D341Med (cell line): ENCODE measurements at regions not wholly inside any gene's neighbourhood (a gene's known extent, or its start where the extent isn't known, plus 50 kb on each side); places are given as distances from the start of the nearest gene placed in this dataset.

Experiments used
- DNase-seq: peaks from one replicate; pipeline ENCODE4 v3.0.0; 2012; ENCODE audit warnings: low spot score

DNA sequence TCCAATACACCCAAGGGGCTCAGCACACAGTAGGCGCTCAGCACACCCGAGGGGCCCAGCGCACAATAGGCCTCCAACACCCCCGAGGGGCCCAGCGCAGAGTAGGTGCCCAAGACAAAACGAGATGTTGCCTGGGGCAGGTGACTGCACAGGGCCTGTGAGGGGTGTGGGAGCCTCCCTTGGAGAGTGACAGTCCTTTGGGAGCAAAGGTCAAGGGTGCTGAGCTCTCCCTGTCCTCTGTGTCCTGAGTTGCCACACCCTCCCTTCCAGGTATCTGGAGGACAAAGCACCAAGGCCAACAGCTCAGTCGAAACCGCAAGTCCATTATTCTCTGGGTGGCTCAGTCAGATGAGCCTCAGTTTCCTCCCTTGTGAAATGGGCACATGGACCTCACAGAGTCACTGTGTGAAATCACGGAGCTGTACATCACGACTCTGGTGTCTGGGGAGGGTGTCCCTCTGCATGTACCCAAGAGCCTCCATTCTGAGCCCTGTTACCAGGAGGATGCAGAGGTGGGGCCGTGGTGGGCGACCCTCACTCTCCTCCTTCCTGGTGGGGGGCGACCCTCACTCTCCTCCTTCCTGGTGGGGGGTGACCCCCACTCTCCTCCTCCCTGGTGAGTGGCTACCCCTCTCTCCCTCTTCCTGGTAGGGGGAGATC lies 81.3 kb downstream of the FOXL3 start:
- DNase-seq: no peak

DNA sequence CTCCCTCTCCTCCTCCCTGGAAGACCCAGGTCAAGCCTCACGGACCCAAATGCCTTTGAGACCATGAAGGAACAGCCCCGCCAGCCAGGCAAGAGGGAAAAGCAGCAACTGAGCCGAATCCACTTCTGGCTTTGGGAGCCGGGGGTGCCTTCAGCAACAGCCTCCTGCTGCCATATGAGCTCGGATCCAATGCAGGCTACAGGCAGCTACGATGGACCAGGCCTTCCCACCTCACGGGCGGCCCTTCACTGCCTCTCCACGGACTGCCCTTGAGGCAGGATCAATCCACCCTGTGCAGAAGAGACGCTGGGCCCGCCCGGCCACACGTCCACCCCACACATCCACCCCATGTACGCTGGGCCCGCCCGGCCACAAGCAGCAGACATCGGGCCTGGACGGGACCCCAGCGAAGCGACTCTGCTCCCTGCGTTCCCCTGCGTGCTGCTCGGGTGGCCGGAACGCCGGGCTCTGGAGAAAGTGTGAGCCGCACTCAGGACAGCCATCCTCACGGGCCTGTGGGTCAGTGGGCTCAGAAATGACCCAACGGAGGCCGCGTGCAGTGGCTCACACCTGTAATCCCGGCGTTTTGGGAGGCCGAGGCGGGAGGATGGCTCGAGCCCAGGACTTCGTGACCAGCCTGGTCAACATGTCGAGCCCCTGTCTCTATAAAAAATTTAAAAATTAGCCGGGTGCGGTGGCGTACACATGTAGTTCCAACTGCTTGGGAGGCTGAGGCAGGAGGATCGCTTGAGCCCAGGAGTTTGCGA lies 82.0 kb downstream of the FOXL3 start:
- no peak for DNase-seq

- DNase-seq: no peak
These were observed 82.6 kb downstream of the FOXL3 start for GRCh38 chr7:372546-372931.

GRCh38 chr7:372932-373791 lies 83.2 kb downstream of the FOXL3 start:
- no peak for DNase-seq

- peak; percentile 28 for DNase-seq
These were observed 84.1 kb downstream of the FOXL3 start for GRCh38 chr7:373818-374705.

DNA sequence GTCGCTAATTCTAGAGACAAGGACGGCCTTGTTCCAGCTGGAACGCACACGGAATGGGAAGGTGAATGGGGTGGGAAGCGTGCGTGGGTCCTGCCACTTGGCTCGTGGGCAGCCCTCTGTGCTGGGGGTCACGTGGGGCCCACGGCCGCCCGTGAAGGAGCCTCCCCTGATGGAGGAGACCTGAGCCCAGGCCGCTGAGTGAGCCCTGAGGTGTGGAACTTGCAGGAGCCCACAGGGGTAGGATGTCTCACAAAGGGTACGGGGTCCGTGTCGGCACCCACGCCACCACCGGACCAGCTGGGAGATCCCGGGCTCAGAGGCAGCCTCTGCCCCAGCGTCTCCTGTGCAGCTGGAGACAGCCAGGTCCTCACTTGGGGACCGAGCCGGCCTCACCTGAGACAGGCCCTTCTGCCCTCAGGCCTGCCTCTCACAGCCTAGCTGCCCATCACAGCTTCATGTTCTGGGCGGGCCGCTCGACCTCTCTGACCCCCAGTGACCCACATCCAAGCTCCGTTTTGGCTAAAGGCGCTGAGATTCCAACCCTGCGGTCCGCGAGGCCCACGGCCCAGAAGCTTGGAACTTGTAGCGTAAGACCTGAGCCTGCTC lies 84.8 kb downstream of the FOXL3 start:
- DNase-seq: peak; percentile 21

GRCh38 chr7:375321-375831 lies 85.4 kb downstream of the FOXL3 start:
- DNase-seq: peak; percentile 23

DNA sequence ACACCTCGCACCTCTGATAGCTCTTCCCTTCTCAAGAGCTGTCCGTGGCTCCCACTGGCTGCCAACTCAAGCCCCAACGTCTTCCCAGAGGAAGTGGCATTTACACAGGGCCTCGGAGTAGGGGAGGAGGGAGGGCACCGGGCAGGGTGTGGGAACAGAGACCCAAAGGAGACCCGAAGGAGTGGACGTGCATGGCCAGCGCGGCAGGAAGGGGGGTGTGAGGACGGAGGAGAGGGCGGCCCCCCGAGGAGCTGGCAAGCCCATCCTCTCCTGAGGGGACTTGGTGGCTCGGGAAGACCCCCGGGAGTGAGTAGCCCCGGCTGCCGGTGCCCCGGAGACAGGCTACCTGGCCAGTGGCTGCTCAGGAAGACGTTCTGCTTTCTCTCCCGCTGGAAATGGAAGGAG lies 85.9 kb downstream of the FOXL3 start:
- DNase-seq: peak; percentile 26

- DNase-seq: peak; percentile 30
These were observed 86.5 kb downstream of the FOXL3 start for GRCh38 chr7:376306-377079.

- peak; percentile 20 for DNase-seq
These were observed 87.4 kb downstream of the FOXL3 start for GRCh38 chr7:377080-378040.

- no peak for DNase-seq
These were observed 88.1 kb downstream of the FOXL3 start for GRCh38 chr7:378041-378420.

DNA sequence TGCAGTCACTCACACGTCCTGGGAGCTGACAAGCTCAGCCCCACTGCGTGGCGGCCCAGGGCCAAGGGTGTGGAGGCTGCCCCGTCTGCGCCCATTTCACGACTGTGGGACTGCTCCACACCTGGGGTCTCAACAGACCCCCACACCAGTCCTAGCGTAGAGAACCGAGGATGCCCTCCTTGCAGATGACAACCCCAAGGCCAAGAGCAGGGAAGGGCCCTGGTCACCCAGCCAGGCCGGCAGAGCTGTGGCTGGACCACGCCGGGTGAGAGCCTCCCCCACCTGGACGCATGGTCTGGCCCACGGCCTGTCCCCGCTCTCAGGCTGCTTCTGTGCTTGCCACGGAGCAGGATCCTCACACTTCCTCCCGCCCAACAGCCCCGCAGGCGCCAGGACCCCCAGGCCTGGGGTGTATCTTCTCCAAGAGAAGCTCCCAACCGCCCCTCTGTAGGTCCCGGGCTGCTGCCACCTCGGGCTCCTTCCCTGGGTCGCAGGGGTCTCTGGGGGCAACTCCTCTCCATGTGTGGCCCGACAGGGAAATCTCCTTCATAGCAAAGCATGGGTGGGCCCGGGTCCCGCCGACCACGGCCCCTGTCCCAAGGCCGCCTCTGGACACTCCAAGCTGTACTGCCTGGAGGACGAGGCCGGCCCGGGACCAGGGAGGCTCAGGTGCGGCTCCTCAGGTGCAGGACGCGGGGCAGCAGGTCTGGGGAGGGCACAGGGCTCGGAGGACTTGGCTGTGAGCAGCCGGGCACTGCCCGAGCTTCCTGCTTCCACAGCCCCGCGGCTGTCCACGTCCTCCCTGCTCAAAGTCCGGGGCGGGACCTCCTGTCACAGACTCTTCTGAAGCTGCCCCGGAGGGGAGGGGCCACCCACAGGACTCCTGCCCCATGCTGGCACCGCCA lies 88.8 kb downstream of the FOXL3 start:
- DNase-seq: no peak

DNA sequence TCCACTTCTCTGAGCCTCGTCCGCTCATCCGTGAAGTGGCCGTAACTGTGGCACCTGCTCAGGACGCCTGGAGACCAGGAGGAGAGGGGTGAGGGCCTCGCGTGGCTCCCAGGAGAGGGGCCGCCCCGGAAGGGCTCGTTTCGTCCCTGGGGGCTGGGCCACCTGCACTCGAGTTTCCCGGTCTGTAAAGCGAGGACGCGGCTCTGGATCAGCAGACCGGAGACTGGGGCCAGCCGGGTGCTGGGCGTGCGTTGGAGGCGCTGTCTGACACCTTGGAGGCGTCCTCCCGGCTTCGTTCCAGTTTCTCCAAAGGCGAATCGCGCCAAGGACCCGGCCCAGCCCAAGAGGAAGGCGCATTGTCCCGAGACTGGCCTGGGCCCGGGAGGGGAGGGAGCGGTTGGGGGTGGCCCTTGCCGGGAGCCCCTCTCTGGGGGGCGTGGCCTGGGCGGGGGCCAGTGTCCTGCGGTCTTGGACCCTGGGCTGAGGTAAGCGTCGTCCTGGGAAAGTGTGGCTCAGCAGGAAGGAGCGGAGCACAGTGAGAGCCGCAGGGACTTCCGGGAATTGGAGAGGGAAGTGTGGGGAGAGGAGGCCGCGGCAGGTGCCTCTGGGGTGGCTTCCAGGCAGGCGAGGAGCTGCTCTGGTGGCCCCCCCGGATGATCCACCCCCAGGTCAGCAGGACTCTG lies 89.6 kb downstream of the FOXL3 start:
- DNase-seq: no peak

DNA sequence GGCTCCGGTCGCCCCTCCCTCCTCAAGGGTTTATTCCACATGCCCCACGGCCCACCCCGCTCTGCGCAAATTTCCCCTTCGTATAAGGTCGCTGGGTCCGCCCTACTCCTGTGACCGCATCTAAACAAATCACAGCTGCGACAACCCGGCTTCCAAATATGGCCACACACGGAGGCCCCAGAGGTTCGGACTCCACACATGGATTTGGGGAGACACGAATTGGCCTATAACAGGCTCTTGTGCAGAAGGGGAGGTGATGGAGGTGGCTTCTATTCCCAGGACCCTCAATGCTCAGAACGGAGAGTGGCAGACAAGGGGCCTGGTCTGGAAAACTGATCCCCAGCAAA lies 90.1 kb downstream of the FOXL3 start:
- no peak for DNase-seq

GRCh38 chr7:380711-381210 lies 90.8 kb downstream of the FOXL3 start:
- DNase-seq: peak; percentile 26

DNA sequence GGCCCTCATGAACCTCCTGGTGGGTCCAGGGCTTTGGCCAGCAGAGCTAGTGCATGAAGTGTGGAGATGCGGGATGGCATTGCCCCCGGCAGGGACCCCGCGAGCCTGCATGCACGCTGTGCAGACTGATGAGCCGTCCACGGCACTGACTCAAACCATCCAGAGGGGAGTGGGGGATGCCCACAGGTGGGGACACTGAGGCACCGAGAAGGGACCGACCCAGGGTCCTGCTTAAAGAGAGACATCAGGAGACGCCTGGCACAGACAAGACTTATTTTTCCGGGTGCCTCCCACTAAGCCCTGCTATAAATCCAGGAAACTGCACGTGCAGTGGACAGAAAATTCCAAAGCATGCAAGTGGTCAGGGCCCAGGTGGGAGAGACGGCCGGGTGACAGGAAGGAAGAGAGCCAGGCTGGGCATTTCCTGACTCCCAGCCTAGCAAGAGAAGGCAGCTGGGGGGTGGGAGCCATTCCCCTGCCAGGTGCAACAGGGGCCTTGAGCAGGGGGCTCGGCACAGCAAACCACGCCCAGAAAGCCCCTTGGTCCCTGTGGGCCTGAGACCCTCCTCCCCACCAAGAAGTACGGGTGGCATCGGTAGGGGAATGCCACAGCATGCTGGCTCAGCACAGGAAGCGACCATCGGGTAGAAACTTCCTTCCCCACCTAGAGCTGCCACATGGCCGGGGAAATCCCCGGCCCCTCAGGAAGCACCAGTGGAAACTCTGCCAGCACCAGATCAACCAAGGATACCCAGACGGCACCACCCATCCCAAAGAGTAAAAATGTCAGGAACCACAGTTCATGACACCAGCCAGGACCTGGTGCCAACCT lies 91.5 kb downstream of the FOXL3 start:
- DNase-seq: peak; percentile 18

DNA sequence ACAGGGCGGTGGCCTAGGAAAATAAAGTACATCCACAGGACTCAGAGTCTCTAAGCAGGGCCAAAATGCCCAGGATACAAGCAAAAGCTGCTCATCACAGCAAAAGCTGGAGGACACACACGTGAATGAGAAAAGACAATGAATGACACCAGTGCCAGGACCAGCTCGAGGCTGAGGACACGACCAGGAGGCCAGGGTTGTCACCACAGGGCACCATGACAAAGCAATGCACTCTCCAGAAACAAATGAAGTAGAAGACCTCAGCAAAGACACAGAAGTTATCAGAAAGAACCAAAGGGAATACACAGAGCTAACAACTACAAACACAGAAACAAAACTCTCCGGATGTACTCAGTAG lies 92.1 kb downstream of the FOXL3 start:
- DNase-seq: peak; percentile 6
